SIG-M5 treated with dmso at 0.1 percent for 504 hours (cell line): ENCODE measurements at regions not wholly inside any gene's neighbourhood (a gene's known extent, or its start where the extent isn't known, plus 50 kb on each side); places are given as distances from the start of the nearest gene placed in this dataset.

Experiments used
- DNase-seq: peaks from one replicate; lab custom pipeline; 2025; ENCODE audit not compliant: unreplicated experiment; lab: John Stamatoyannopoulos, UW

DNA sequence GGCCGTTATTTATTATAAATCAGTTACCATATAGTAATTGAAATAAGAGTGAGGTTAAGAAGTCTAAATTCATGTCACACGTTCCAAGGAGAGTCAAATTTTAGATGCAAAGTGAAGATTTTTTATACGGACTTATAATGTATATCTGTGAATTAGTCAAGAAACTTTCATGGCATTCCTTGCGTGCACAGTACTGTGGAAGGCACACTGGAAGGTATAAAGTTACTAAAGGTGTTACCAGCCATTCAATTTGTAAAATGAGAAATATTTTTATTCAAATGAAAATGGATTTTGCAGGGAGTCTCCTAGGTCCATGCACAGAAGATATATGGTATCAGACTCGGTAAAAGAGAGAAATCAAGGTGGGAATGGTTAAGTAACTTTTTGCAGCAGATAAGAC, 408.1 kb upstream of the CTNND2 start:
- DNase-seq: no peak

DNA sequence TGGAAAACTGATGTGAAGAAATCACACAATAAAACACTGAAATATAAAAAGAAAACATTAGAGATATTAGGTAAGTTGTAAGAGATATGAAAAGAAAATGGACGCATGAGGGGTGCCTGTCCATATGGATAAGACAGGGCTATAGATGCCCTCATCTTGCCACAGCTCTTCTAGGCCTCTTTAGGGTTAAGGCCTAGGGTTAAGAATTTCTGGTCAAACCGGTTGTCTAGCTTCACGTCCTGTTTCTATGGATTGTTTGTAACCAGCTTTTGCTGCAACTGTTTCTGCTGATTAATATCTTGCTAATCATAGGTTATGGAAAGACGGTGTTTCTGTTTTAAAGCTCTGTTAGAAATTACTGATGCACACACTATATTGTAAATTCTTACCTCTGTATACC, 389.9 kb upstream of the CTNND2 start:
- peak; percentile 4 for DNase-seq

DNA sequence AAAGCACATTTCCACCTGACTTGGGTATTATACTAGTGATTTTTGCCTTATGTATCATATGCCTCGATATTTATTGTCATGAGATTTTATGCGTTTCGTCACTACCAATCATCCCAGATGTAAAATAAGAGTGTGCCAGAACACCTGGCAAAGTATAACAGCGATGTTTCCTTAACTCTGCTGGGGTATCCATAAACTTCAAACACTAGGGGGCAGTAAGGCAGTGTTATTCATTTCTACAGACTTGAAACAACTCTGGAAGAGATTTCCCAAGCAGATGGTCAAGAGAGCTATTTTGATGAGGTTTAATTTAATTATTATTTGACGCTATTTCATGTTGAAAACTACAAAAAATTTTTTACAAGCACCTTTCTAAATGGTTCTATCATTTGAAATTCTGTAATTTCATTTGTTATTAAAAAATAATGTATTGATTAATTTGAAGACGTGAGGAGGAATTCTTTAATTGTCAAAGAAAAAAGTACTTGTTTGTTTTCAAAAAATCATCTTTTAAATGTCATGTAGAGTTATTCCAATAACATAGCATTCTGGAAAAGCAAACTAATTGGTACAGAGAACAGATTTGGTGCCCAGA, 388.5 kb upstream of the CTNND2 start:
- DNase-seq: peak; percentile 34

DNA sequence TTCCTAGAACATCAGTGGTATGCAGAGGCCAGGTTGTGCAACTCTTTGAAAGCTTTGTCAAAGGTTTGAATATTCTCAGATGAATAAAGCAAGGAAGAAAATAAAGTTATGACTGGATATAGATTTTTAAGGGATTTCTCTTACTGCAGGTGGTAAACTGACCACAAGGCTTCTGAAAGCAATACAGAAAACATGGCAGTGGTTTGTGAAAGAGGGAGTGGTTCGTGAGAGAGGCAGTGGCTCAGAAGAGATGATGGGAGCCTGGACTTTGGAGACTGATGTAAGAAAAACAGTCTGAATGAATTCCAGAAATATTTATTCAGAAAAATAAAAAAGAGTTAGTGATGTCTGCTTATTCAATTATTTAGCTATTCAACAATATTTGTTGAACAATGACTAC, 380.4 kb upstream of the CTNND2 start:
- no peak for DNase-seq

DNA sequence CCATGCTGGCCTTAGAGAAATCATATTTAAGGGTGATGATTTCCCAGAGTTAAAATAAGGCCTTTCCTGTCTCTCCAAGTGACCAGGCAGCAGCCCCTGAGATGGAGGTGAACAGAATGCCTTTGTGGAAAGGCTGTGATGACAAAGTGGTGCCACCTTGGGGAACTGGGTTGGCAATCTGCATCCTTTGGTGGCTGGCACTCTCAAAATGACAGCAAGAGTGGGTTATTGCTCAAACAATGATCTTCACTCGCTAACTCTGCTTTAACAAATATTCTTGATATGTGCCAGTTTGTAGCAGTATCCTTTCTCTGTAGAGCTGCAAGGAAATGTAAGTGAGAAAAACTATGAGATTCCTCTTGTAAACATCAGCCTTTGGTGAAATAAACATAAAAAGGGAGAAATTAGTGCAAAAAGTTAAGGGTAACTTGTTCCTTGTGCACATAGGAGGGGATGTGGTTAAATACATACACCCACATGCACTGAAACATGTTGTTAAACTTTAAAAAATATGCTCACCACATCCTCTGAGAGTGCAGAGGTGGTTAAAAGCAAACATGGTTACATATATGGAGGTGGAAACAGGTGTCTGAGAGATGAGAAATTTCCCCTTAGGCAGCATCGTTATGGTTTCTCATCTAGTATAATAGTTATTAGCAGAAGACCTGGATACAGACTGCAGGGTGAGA, 373.4 kb upstream of the CTNND2 start:
- no peak for DNase-seq

DNA sequence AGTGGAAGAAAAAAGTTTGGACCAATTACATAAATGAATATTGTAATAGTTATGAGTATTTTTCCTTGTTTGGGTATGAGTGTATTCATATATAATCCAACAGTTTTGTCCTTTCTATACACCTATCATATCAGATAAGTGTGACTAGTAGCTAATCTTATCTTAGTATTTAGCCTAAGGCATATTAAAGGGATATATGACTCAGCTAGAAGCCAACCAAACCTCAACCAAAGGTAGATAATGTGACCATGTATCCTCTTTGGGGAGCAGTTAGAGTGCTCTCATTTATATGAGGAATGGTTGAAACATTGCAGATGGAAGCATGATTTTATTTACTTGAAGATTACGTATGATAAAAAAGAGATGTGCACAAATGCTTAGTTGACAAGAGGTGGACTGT, 370.0 kb upstream of the CTNND2 start:
- no peak for DNase-seq

DNA sequence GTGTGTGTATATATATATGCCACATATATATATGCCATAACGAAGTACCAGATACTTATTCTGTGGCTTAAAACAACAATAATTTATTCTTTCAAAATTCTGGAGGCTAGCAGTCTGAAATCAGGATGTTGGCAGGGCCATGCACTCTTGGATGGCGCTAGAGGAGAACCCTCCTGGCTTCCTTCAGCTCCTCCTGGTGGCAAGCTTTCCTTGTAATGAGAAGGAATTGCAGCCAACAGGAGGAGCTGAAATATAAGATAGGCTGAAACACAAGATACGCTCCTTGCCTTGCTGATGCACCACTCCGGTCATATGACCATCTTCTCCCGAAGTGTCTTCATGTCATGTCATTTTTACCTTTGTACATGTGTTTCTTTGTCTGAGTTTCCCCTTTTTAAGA, 368.1 kb upstream of the CTNND2 start:
- peak; percentile 5 for DNase-seq

DNA sequence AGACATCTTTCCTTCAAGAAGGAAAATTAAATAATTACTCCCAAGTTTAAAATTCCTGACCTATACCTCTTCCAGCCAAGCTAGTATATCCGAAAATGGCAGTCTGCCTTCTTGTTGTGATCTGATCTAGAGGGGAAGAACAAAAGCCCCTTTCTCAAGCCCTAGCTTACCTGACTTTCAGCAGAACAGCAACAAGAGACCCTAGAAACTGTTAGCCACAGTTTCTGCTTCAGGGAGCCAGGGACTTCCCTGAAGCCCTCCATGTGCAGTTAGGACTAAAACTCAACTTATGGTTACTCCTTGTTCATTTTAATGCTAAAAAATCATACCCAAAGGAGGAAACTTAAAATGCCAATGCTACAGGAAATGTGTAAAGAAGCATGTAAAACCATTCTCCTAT, 366.7 kb upstream of the CTNND2 start:
- DNase-seq: no peak

DNA sequence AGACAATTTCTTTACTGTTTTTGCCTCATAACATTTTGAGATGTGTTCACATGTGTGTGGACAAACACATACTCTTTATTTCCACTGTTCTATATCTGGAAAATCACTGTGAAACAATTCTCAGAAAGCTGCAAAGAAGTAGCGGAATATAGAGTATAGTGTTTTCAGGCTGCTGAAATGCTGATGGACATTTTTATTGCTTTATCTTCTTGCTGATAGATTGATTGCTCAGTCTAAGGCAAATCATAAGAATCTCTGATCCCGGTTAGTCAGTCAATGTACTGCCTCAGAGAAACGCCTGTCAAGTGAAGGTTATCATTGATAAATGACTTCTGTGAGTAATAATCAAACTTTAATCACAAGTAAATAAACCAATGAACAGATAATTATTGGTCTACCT, 364.9 kb upstream of the CTNND2 start:
- DNase-seq: no peak

DNA sequence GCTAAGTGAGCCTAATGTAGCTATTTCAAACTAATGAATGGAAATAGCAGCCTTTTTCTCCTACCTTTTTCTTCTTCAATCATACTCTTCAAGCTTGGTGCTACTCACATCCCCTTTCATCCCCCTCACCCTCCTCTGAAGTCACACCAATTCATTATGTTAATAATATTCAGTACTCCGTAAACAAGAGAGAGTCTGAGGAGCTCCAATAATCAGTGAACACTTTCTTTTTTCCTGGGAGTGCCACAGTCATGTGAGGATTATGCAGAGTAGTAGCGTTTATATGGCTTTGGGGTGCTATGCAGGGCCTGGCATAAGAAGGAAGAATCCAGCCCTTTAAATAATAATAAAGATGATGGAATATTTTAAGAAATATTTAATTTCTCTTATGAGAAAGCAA, 354.3 kb upstream of the CTNND2 start:
- DNase-seq: no peak

DNA sequence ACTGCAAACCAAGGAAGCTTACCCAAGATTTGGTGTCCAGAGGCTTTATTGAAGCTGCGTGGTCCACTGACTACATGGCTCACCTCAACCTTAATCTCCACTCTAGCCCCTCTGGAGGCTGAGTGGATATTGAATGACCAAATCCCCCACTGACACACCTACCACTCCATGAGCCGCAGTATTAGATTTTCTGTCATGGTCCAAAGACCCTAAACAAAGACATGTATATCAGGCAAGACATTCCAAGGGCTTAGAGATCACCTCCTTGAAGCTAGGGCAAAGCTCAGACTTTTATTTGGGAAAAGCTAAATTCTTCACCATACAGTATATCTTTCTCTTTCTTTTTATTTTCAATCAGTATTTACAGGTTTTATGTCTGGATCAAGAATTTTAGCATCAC, 346.2 kb upstream of the CTNND2 start:
- DNase-seq: no peak

DNA sequence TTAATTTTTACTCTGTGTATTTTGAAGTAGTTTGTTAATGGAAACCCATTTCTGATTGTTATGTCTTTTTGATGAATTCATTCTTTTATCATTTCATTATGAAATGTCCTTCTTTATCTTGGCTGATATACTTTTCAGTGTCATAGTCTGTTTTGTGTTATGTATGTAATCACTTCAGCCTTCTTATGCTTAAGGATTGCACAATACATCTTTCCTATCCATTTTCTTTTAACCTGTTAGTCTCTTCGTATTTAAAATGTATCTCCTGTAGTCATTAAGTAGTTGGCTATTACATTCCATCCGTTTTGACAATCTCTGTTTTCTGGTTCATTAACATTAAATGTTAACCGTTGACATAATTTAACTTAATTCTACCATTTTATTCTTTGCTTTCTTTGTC, 344.6 kb upstream of the CTNND2 start:
- DNase-seq: no peak

DNA sequence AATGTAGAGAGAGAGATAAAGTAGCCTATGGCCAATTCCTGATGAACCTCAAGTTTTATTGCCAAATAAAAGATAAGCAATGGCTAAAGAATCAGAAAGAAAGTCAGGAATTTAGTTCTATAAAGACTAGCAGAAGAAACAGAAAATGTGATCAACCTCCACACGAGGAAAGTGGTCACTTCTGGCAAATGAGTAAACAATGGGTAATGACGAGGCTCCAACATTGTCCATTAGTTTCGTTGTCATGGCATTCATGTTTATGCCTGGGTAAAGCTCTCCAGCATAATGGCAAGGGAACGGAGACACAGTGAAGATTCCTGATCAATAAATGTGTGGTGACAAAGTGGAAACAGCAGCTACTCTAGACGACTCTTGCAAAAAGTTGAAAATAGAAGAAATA, 341.8 kb upstream of the CTNND2 start:
- DNase-seq: no peak

DNA sequence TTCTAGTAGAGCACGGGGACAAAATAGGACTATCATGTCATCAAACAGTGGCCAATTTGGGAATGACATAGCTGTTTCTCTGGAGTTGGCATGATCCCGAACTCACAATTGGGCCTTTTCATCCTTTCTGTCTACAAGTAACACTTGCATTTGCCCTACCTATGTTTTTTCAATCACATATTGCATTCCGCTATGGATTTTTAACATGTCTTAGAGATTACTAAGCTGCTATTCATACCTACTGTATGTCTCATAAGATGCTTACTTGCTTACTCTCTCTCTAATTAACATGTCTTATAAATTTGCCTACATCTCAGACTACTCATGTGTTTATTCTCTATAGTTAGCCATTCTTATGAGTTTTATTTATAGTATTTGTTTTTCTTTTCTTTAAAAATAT, 341.2 kb upstream of the CTNND2 start:
- DNase-seq: no peak

DNA sequence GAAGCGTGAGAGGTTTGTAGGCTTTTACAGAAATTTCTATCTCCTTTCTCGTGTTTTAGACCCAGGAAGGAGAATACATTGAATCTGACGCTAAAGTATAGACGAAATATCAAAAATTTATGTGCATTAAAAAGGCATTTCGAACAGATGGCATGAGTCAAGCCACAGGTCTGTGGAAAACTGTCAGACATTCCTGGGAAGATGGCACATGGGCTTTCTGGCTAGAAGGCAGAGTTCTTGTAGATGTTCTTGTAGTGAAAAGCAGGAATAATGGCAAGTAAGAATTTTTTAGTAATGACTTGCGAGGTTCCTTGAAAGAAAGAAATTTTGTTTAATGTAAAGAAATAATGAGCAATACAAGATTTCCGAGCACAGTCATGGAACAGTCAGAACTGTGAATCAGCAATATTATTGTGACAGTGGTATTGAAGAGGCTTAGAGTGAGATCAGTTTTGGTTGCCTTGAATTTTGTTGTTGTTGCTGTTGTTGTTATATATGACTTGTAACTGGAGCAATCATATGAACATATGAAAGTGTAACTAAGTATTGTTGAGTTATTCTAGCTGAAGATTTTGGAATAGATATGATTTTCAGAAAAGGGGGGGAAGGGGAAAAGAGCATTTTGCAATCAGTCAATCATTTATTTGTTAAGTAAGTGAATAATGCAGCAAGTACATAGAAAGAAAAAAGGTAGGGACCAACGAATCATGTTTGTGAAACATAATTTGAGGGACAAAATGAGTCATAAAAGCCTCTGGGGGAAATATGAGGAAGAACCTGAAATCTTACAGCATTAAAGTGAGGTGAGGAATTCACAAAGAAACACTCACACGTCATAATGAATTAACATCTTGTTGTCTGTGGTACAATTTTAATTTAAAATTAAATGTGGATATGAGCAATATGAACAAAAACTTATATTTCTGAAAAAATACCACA, 339.0 kb upstream of the CTNND2 start:
- no peak for DNase-seq

DNA sequence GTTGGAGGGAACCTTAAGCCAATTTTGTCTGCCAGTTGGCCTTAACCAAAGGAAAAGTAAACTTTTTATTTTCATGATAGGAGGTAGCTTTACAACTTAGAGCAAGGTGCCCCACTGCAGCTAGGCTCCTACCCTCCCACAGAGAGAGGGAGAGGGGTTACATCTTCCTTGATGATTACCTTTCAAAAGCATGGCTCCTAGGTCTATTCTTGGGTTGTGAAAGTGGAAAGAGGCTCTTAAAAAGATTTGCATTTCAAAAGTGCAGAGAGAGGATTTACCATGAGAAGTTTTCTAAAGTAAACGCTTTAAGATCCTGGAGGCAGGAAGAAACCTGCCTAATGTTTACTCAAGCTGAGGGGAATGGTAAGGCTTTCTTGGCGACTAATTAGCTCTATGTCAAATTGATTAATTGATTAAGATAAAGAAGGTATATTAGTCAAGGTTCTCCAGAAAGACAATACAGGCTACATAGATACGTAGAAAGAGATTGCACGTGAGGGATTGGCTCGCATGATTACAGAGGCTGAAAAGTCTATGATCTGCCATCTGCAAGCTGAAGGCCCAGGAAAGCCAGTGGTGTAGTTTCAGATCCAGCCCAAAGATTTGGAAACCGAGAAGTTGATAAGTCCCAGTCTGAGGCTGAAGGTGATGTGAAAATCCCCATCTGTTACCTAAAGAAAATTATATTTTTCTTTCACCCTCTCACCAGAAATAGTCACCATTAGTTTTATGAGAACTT, 333.8 kb upstream of the CTNND2 start:
- DNase-seq: no peak

DNA sequence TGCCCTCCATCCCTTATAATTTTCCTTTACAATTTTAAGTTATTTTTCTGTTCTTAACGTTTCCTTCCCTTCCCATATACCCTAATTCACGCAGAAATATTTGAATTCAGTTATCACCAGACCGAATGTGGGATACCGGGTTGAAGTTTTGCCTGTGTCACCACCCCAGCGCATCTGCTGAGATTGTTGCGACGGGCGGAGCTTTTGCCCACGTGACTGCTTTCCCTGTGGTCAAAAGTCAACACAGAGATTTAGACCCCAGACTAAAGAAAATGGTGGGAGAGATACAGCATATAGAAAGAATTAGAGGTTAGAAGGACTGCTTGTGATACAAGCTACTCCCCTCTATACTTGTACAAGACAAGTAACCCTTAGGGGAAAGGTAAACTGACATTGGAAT, 326.4 kb upstream of the CTNND2 start:
- DNase-seq: no peak

DNA sequence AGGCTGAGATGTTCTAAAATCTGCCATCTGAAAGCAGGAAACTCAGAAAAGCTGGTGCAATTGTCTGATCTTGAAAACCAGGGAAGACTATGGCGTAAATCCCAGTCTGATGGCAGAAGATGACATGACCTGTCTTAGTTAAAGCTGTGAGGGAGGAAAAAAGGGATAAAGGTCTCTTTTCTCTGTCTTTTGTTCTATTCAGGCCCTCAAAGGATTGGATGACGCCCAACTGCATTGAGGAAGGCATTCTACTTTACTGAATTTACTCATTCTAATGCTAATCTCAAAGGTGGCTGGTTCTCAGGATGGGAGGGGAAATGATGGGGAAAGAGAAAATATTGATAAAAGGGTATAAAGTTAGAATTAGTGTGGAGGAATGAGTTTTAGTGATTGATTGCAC, 312.8 kb upstream of the CTNND2 start:
- DNase-seq: no peak

DNA sequence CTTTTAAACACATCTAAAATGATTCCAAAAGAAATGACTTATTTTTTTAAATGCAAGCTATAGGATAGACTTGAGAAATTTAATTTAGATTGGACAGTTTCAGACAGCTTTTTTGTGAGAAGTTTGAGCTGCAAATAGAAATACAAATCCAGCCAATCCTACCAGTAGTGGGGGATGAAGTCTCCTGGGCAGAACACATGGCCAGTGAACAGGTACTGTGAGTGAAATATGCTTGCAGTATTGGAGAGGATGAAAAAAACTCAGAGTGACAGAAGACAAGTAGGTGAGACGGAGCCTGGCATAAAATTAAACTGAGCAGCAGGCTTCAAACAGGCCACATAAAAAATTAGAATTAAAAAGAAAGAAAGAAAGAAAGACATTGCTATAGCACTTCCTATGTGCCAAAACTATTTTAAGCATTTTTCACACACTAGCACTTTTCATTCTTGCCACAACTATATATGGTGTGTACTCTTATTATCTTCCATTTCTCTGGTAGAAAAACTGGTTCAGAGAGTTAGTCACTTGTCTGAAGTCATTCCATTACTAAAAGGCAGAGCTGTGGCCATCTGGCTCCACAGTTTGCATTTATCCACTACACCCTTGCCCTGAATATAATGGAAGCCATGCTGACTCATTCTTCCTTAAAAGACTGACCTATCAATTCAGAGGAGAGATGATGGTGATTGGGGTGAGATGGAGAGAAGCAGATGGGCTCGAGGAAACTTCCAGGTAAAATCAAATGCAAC, 310.2 kb upstream of the CTNND2 start:
- DNase-seq: no peak

DNA sequence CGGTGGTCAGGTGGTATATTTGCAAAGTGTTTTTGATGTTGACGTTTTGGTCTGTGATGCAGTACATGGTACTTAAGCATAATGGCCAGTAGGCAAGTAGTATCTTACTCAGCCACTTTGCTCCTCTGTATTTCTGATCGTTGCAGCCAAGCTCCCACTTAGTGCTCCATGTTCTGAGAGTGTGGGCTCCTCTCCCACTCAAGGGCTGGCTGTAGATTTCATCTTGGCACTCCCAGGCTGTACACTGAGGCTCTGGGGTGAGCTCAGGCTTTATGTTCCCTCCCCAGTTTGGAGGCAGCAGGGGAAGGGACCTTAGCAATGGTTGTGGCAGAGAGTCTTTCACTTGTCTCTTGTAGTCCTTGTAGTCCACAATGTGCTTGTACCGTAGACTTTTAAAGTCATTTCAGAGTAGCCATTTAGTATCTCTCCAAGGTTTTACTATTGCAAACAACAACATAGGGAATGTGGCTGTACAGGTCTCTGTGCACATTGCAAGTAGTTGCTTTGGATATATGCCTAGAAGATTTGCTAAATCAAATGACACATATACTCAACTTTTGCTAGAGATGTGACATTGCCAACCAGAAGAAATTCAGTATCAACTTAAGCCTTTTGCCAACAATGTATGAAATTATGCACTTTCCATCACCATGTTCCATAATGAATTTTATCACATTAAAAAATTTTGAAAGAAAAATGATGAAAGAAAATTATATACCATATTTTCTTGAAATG, 304.3 kb upstream of the CTNND2 start:
- no peak for DNase-seq
